Right lobe of liver (tissue), 6 donors: ENCODE measurements at regions not wholly inside any gene's neighbourhood (a gene's known extent, or its start where the extent isn't known, plus 50 kb on each side); places are given as distances from the start of the nearest gene placed in this dataset.

ENCODE experiments used
- ATAC-seq, 4 donors: fragments of 200-7000 bp; cut with Tn5 transposase; one replicate each; pipeline ENCODE4 v1.9.1; 2020; ENCODE audit warnings: mild to moderate bottlenecking in 4 of 4, moderate library complexity in 4 of 4
- DNase-seq, 3 donors: peaks; one replicate each; pipeline ENCODE4 v3.0.0-alpha.2; 2020
- H3K27ac ChIP-seq, 3 donors: fragments of 200-600 bp; one replicate each; pipeline ENCODE4 v1.8.0; 2022
- H3K27me3 ChIP-seq, 2 donors: fragments of 200-600 bp; one replicate each; pipeline ENCODE4 v1.8.0; 2022
- H3K36me3 ChIP-seq, 4 donors: fragments of 200-600 bp; sonication (generic) in 1 of 4; one replicate each; pipeline versions ENCODE4 v1.5.1 to v1.8.0; 2017 to 2022; ENCODE audit warnings: control low read depth in 1 of 4
- H3K4me1 ChIP-seq, 4 donors: fragments of 200-600 bp; sonication (generic) in 1 of 4; one replicate each; pipeline versions ENCODE4 v1.5.1 to v1.8.0; 2017 to 2022; ENCODE audit warnings: control low read depth in 1 of 4
- H3K4me3 ChIP-seq, 3 donors: fragments of 200-600 bp; one replicate each; pipeline ENCODE4 v1.8.0; 2022
- H3K9me3 ChIP-seq, 4 donors: fragments of 200-600 bp; sonication (generic) in 1 of 4; one replicate each; pipeline versions ENCODE4 v1.5.1 to v1.8.0; 2017 to 2022; ENCODE audit warnings: control low read depth in 1 of 4
- CTCF ChIP-seq, 4 donors: fragments of 200-600 bp in 3 of 4; fragments of 450-650 bp in 1 of 4; IDR thresholded peaks; one replicate each; pipeline versions ENCODE4 v1.5.1 to v1.8.0; 2016 to 2022; ENCODE audit warnings: antibody characterized with exemption in 4 of 4, mild to moderate bottlenecking in 2 of 4
- POLR2A ChIP-seq: fragments of 450-650 bp; IDR thresholded peaks from one replicate; pipeline ENCODE4 v1.6.1; 2017; ENCODE audit warnings: antibody characterized with exemption, mild to moderate bottlenecking
- WGBS: methylation state at CpG from one replicate; pipeline ENCODE4 v1.1.6; 2018; ENCODE audit warnings: low coverage, low lambda C conversion rate; ENCODE audit not compliant: insufficient coverage; ENCODE audit errors: missing lambda C conversion rate; 5-methylcytosine and 5-hydroxymethylcytosine counted together
- intact Hi-C, 2 donors: fragments of 100-400 bp; cut with DNase I; formaldehyde crosslinking; loops; one replicate each; pipeline versions ENCODE4 v1.11.2 to v1.14.1; 2022
- donor health status: DM: no; HTN: yes; CAD: no.
- donor health status: DM: no; HTN: no; CAD: no.
- donor health status: DM: no; HTN: no; CAD: no.
- donor health status: DM: no; HTN: yes; CAD: no.
- donor health status: DM: no; HTN: yes; CAD: no.

- ATAC-seq = no peak
- no peak overlapping the region for H3K27ac ChIP-seq
- intact Hi-C loops = no loop called here
These were observed 415.7 kb upstream of the THBS1 start for GRCh38 chr15:39165020-39165706.

GRCh38 chr15:39167164-39168058, 413.5 kb upstream of the THBS1 start:
- ATAC-seq (peak in 1 of 4 donors; percentile 52), DNase-seq (no peak)
- Histone ChIP-seq H3K27ac (no peak overlapping the region), H3K27me3 (no peaks in the 10 kb centered on the region), H3K4me3 (no peak overlapping the region), H3K4me1 (no peaks in the 10 kb centered on the region), H3K9me3 (no peaks in the 10 kb centered on the region), H3K36me3 (no peaks in the 10 kb centered on the region)
- 50% methylated on average over 4 of the region's 4 CpGs for WGBS
- intact Hi-C loops = no loop called here
- TF ChIP-seq CTCF (IDR thresholded peaks at IDR 0.05) = no peak
- no peak for TF ChIP-seq POLR2A

More at GRCh38 chr15:39165020-39165706, 415.7 kb upstream of the THBS1 start:
- Histone ChIP-seq H3K4me1 (no peaks in the 10 kb centered on the region), H3K36me3 (no peaks in the 10 kb centered on the region), H3K27me3 (no peaks in the 10 kb centered on the region), H3K4me3 (no peak overlapping the region), H3K9me3 (no peaks in the 10 kb centered on the region)
- 85% methylated on average over 2 of the region's 2 CpGs for whole genome bisulfite sequencing
- DNase-seq = no peak
- TF ChIP-seq POLR2A = no peak
- TF ChIP-seq CTCF (IDR thresholded peaks at IDR 0.05) = no peak

- ATAC-seq (peak; percentile 77 to 93 (median 84)), DNase-seq (peak in 2 of 3 donors; percentile 40 to 48)
- no peaks in the 10 kb centered on the region for H3K9me3 ChIP-seq
- H3K4me3 ChIP-seq = no peak overlapping the region
- no peaks in the 10 kb centered on the region for H3K4me1 ChIP-seq
- no peaks in the 10 kb centered on the region for H3K27me3 ChIP-seq
- intact Hi-C loops = no loop called here
- H3K36me3 ChIP-seq = no peaks in the 10 kb centered on the region
- no peak for TF ChIP-seq POLR2A
- peak; percentile 29 to 44 (median 34) for TF ChIP-seq CTCF (IDR thresholded peaks at IDR 0.05)
- 71% methylated on average over 3 of the region's 3 CpGs for WGBS
- no peak overlapping the region for H3K27ac ChIP-seq
These were observed 408.9 kb upstream of the THBS1 start for GRCh38 chr15:39171944-39172368.

- peak in 3 of 4 donors; percentile 29 to 54 (median 51) for ATAC-seq
- intact Hi-C loops = no loop called here
These were observed 408.2 kb upstream of the THBS1 start for GRCh38 chr15:39172380-39173281.

More at GRCh38 chr15:39172380-39173281, 408.2 kb upstream of the THBS1 start:
- no peaks in the 10 kb centered on the region for H3K27me3 ChIP-seq
- no peaks in the 10 kb centered on the region for H3K4me1 ChIP-seq
- H3K27ac ChIP-seq = peak overlapping the region in 2 of 3 donors; percentile 13 to 18
- H3K36me3 ChIP-seq = no peaks in the 10 kb centered on the region
- no peaks in the 10 kb centered on the region for H3K9me3 ChIP-seq
- no peak overlapping the region for H3K4me3 ChIP-seq
- TF ChIP-seq POLR2A = no peak
- no peak for TF ChIP-seq CTCF (IDR thresholded peaks at IDR 0.05)
- 54% methylated on average over 7 of the region's 17 CpGs for WGBS
- DNase-seq = no peak
